ENCODE measurements at regions not wholly inside any gene's neighbourhood (a gene's known extent, or its start where the extent isn't known, plus 50 kb on each side); places are given as distances from the start of the nearest gene placed in this dataset.

DNA sequence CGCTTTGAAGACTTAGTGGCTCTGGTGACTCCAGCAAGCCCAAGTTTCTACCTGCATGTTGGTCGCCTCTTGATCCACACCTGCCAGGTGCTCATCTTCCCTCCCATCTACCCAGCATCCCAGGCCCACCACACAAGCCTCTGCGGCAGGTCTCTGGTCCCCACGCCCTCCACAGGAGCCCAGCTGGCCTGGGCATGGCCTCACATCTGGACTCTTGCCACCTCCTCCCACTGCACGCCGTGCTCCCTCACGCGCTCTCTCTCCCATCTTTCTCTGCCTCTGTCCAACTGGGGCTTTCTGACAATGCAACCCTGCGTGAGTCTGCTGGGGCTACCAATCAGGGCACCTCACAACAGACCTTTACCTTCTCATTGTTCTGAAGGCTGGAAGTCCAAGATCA is 50.2 kb upstream of the FGFR2 start:
- Histone ChIP-seq H3K27ac (ENCODE audit: low read depth) (no peak overlapping the region), H2AFZ (0 out of 2 replicates have a peak overlapping the region, but pooled peaks have one; percentile 47), H3K4me3 (no peak overlapping the region), H3K4me2 (no peak overlapping the region), H4K20me1 (replicated peaks; ENCODE audit: insufficient read depth) (no peaks in the 10 kb centered on the region), H3K36me3 (ENCODE audit: insufficient read depth) (no peaks in the 10 kb centered on the region), H3K4me1 (ENCODE audit: insufficient read depth) (no peaks in the 10 kb centered on the region), H3K79me2 (replicated peaks; ENCODE audit: insufficient read depth) (no peaks in the 10 kb centered on the region), H3F3A (replicated peaks; ENCODE audit: low read depth) (no peaks in the 10 kb centered on the region), H3K9me2 (ENCODE audit: insufficient read depth) (no peaks in the 10 kb centered on the region), H3K27me3 (ENCODE audit: insufficient read depth) (no peaks in the 10 kb centered on the region)
- H3K27me3 Mint-ChIP-seq (ENCODE audit: insufficient read depth, low read depth, poor library complexity), result peaks cover 5% of the 10 kb centered on the region
- TF ChIP-seq POLR2AphosphoS5 (IDR thresholded peaks at IDR 0.05; ENCODE audit: low read depth) (no peak), CREB1 (CRISPR knock-in tag; IDR thresholded peaks at IDR 0.05; ENCODE audit: low read depth) (no peak), STAT1 (IDR thresholded peaks at IDR 0.05; ENCODE audit: unreplicated experiment) (no peak), ZNF114 (CRISPR knock-in tag; IDR thresholded peaks at IDR 0.05) (no peak)
- TF ChIP-seq, protein P1, sequence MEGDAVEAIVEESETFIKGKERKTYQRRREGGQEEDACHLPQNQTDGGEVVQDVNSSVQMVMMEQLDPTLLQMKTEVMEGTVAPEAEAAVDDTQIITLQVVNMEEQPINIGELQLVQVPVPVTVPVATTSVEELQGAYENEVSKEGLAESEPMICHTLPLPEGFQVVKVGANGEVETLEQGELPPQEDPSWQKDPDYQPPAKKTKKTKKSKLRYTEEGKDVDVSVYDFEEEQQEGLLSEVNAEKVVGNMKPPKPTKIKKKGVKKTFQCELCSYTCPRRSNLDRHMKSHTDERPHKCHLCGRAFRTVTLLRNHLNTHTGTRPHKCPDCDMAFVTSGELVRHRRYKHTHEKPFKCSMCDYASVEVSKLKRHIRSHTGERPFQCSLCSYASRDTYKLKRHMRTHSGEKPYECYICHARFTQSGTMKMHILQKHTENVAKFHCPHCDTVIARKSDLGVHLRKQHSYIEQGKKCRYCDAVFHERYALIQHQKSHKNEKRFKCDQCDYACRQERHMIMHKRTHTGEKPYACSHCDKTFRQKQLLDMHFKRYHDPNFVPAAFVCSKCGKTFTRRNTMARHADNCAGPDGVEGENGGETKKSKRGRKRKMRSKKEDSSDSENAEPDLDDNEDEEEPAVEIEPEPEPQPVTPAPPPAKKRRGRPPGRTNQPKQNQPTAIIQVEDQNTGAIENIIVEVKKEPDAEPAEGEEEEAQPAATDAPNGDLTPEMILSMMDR (conservative IDR thresholded peaks at IDR 0.05; ENCODE audit: low read depth in 2 of 2), result no peak
- TF ChIP-seq, protein P2, sequence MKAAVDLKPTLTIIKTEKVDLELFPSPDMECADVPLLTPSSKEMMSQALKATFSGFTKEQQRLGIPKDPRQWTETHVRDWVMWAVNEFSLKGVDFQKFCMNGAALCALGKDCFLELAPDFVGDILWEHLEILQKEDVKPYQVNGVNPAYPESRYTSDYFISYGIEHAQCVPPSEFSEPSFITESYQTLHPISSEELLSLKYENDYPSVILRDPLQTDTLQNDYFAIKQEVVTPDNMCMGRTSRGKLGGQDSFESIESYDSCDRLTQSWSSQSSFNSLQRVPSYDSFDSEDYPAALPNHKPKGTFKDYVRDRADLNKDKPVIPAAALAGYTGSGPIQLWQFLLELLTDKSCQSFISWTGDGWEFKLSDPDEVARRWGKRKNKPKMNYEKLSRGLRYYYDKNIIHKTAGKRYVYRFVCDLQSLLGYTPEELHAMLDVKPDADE (IDR thresholded peaks at IDR 0.05), result no peak
- TF ChIP-seq, protein P3, sequence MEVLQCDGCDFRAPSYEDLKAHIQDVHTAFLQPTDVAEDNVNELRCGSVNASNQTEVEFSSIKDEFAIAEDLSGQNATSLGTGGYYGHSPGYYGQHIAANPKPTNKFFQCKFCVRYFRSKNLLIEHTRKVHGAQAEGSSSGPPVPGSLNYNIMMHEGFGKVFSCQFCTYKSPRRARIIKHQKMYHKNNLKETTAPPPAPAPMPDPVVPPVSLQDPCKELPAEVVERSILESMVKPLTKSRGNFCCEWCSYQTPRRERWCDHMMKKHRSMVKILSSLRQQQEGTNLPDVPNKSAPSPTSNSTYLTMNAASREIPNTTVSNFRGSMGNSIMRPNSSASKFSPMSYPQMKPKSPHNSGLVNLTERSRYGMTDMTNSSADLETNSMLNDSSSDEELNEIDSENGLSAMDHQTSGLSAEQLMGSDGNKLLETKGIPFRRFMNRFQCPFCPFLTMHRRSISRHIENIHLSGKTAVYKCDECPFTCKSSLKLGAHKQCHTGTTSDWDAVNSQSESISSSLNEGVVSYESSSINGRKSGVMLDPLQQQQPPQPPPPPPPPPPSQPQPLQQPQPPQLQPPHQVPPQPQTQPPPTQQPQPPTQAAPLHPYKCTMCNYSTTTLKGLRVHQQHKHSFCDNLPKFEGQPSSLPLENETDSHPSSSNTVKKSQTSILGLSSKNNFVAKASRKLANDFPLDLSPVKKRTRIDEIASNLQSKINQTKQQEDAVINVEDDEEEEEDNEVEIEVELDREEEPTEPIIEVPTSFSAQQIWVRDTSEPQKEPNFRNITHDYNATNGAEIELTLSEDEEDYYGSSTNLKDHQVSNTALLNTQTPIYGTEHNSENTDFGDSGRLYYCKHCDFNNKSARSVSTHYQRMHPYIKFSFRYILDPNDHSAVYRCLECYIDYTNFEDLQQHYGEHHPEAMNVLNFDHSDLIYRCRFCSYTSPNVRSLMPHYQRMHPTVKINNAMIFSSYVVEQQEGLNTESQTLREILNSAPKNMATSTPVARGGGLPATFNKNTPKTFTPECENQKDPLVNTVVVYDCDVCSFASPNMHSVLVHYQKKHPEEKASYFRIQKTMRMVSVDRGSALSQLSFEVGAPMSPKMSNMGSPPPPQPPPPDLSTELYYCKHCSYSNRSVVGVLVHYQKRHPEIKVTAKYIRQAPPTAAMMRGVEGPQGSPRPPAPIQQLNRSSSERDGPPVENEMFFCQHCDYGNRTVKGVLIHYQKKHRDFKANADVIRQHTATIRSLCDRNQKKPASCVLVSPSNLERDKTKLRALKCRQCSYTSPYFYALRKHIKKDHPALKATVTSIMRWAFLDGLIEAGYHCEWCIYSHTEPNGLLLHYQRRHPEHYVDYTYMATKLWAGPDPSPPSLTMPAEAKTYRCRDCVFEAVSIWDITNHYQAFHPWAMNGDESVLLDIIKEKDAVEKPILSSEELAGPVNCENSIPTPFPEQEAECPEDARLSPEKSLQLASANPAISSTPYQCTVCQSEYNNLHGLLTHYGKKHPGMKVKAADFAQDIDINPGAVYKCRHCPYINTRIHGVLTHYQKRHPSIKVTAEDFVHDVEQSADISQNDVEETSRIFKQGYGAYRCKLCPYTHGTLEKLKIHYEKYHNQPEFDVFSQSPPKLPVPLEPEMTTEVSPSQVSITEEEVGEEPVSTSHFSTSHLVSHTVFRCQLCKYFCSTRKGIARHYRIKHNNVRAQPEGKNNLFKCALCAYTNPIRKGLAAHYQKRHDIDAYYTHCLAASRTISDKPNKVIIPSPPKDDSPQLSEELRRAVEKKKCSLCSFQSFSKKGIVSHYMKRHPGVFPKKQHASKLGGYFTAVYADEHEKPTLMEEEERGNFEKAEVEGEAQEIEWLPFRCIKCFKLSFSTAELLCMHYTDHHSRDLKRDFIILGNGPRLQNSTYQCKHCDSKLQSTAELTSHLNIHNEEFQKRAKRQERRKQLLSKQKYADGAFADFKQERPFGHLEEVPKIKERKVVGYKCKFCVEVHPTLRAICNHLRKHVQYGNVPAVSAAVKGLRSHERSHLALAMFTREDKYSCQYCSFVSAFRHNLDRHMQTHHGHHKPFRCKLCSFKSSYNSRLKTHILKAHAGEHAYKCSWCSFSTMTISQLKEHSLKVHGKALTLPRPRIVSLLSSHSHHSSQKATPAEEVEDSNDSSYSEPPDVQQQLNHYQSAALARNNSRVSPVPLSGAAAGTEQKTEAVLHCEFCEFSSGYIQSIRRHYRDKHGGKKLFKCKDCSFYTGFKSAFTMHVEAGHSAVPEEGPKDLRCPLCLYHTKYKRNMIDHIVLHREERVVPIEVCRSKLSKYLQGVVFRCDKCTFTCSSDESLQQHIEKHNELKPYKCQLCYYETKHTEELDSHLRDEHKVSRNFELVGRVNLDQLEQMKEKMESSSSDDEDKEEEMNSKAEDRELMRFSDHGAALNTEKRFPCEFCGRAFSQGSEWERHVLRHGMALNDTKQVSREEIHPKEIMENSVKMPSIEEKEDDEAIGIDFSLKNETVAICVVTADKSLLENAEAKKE (CRISPR knock-in tag; IDR thresholded peaks at IDR 0.05), result no peak
- H3K4me1 Mint-ChIP-seq, result peaks cover 5% of the 10 kb centered on the region; the same call in 2 of the 3 replicates
- no peak overlapping the region for H3K27ac Mint-ChIP-seq
- H3K4me3 Mint-ChIP-seq, result no peak overlapping the region
- peaks cover 2% of the 10 kb centered on the region; the same call in 2 of the 3 replicates for H3K9me3 Mint-ChIP-seq
- no peak for DNase-seq (ENCODE audit: low spot score)
- ATAC-seq, result no peak
- no peaks in the 10 kb centered on the region for H3K36me3 Mint-ChIP-seq (ENCODE audit: low read depth)

Data from GM23338 (cell line).